OCI-LY3 (cell line): ENCODE measurements at regions not wholly inside any gene's neighbourhood (a gene's known extent, or its start where the extent isn't known, plus 50 kb on each side); places are given as distances from the start of the nearest gene placed in this dataset.

Experiments
- H2AFZ ChIP-seq: fragments of 200-600, 300-600 bp; shearing (Covaris generic); 2 replicates; pipeline ENCODE4 v1.6.0; 2014; ENCODE audit warnings: antibody characterized with exemption, low read depth, low read length
- H3K27ac ChIP-seq: fragments of 200-600, 300-600 bp; sonication (generic); 2 replicates; pipeline ENCODE4 v1.5.1; 2014; ENCODE audit warnings: mild to moderate bottlenecking, low read length, moderate library complexity, mixed read lengths
- H3K27me3 ChIP-seq: fragments of 200-600, 300-600 bp; sonication (generic); 2 replicates; pipeline ENCODE4 v1.6.1; 2014; ENCODE audit warnings: low read depth, low read length, mixed read lengths
- H3K36me3 ChIP-seq: fragments of 200-600, 300-600 bp; sonication (generic); replicated peaks from 2 replicates; pipeline ENCODE3; 2014; ENCODE audit warnings: low read depth, low read length, mixed read lengths
- H3K4me1 ChIP-seq: fragments of 300-600, 200-600 bp; sonication (generic); 2 replicates; pipeline ENCODE4 v1.6.1; 2014; ENCODE audit warnings: low read length, mixed read lengths
- H3K4me2 ChIP-seq: fragments of 200-600, 300-600 bp; sonication (generic); 2 replicates; pipeline ENCODE4 v1.6.1; 2014; ENCODE audit warnings: low read length, mixed read lengths
- H3K4me3 ChIP-seq: fragments of 300-600, 200-600 bp; sonication (generic); 2 replicates; pipeline ENCODE4 v1.5.1; 2014; ENCODE audit warnings: antibody characterized with exemption, mild to moderate bottlenecking, low read length, moderate library complexity
- H3K79me2 ChIP-seq: fragments of 300-600, 200-600 bp; shearing (Covaris generic); 2 replicates; pipeline ENCODE4 v1.6.1; 2014; ENCODE audit warnings: mild to moderate bottlenecking, low read length, mixed read lengths
- H3K9ac ChIP-seq: fragments of 300-600, 200-600 bp; shearing (Covaris generic); 2 replicates; pipeline ENCODE4 v1.6.0; 2014; ENCODE audit warnings: mild to moderate bottlenecking, low read length, moderate library complexity
- H3K9me3 ChIP-seq: fragments of 200-600, 300-600 bp; shearing (Covaris generic); 2 replicates; pipeline ENCODE4 v1.6.1; 2014; ENCODE audit warnings: low read length, mixed read lengths; ENCODE audit not compliant: insufficient read depth
- H4K20me1 ChIP-seq: fragments of 200-600, 300-600 bp; sonication (generic); 2 replicates; pipeline ENCODE4 v1.6.1; 2016; ENCODE audit warnings: low read length, mixed read lengths; ENCODE audit not compliant: insufficient read depth
- EZH2phosphoT487 ChIP-seq: fragments of 200-600 bp; shearing (Covaris generic); IDR thresholded peaks from 2 replicates; pipeline ENCODE4 v1.6.1; 2018; ENCODE audit warnings: antibody characterized with exemption, mixed run types, low read depth
- TF ChIP-seq, protein P1 (sequence below): fragments of 200-600, 300-600 bp; sonication (generic); IDR thresholded peaks from 2 replicates; pipeline ENCODE4 v1.5.1; 2014; ENCODE audit warnings: antibody characterized with exemption, low read length, low read depth

GRCh38 chr1:175244206-175244605, 51.6 kb upstream of the KIAA0040 start:
- Histone ChIP-seq H4K20me1 (no peaks in the 10 kb centered on the region), H3K9ac (no peak overlapping the region), H3K4me1 (no peaks in the 10 kb centered on the region), H3K27me3 (no peaks in the 10 kb centered on the region), H3K36me3 (no peaks in the 10 kb centered on the region), H3K27ac (no peak overlapping the region), H2AFZ (no peak overlapping the region), H3K79me2 (no peaks in the 10 kb centered on the region), H3K4me2 (no peak overlapping the region), H3K9me3 (no peaks in the 10 kb centered on the region), H3K4me3 (no peak overlapping the region)
- TF ChIP-seq, protein P1, sequence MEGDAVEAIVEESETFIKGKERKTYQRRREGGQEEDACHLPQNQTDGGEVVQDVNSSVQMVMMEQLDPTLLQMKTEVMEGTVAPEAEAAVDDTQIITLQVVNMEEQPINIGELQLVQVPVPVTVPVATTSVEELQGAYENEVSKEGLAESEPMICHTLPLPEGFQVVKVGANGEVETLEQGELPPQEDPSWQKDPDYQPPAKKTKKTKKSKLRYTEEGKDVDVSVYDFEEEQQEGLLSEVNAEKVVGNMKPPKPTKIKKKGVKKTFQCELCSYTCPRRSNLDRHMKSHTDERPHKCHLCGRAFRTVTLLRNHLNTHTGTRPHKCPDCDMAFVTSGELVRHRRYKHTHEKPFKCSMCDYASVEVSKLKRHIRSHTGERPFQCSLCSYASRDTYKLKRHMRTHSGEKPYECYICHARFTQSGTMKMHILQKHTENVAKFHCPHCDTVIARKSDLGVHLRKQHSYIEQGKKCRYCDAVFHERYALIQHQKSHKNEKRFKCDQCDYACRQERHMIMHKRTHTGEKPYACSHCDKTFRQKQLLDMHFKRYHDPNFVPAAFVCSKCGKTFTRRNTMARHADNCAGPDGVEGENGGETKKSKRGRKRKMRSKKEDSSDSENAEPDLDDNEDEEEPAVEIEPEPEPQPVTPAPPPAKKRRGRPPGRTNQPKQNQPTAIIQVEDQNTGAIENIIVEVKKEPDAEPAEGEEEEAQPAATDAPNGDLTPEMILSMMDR, result no peak
- TF ChIP-seq EZH2phosphoT487, result no peak
